H9 (cell line): ENCODE measurements at regions not wholly inside any gene's neighbourhood (a gene's known extent, or its start where the extent isn't known, plus 50 kb on each side); places are given as distances from the start of the nearest gene placed in this dataset.
"Not testable (repeated sequence)": the region's sequence is repeated elsewhere in the genome, so short reads cannot be mapped to it uniquely, and the experiment has no call there.

Source experiments
- DNase-seq: peaks from one replicate; pipeline ENCODE4 v3.0.0-alpha.2; 2017
- H2AFZ ChIP-seq: one replicate; pipeline ENCODE4 v1.6.1; 2013; ENCODE audit warnings: mild to moderate bottlenecking, low read length, control low read depth, moderate library complexity
- H2AK5ac ChIP-seq: 2 replicates; pipeline ENCODE4 v1.6.1; 2013; ENCODE audit warnings: low read length, control low read depth, mixed read lengths; ENCODE audit not compliant: insufficient read length
- H2BK120ac ChIP-seq: one replicate; pipeline ENCODE4 v1.6.1; 2013; ENCODE audit warnings: low read depth, mild to moderate bottlenecking, low read length, control low read depth, inconsistent platforms; ENCODE audit not compliant: poor library complexity, severe bottlenecking
- H2BK12ac ChIP-seq: 2 replicates; pipeline ENCODE4 v1.6.1; 2013; ENCODE audit warnings: low read length, control low read depth, mixed read lengths, low read depth; ENCODE audit not compliant: insufficient read length
- H2BK15ac ChIP-seq: 2 replicates; pipeline ENCODE4 v1.6.1; 2013; ENCODE audit warnings: low read depth, low read length, control low read depth
- H2BK20ac ChIP-seq: one replicate; pipeline ENCODE4 v1.6.1; 2013; ENCODE audit warnings: low read depth, mild to moderate bottlenecking, low read length, control low read depth, inconsistent platforms; ENCODE audit not compliant: poor library complexity, severe bottlenecking
- H2BK5ac ChIP-seq: 2 replicates; pipeline ENCODE4 v1.6.1; 2013; ENCODE audit warnings: low read length, control low read depth, mixed read lengths; ENCODE audit not compliant: insufficient read length
- H3K14ac ChIP-seq: 2 replicates; pipeline ENCODE4 v1.6.1; 2013; ENCODE audit warnings: low read length, control low read depth; ENCODE audit not compliant: insufficient read depth
- H3K18ac ChIP-seq: 2 replicates; pipeline ENCODE4 v1.6.1; 2013; ENCODE audit warnings: low read depth, mild to moderate bottlenecking, mixed read lengths, low read length, control low read depth; ENCODE audit not compliant: insufficient read length
- H3K23ac ChIP-seq: 2 replicates; pipeline ENCODE4 v1.6.1; 2013; ENCODE audit warnings: low read length, control low read depth, mixed read lengths, low read depth; ENCODE audit not compliant: insufficient read length
- H3K23me2 ChIP-seq: 2 replicates; pipeline ENCODE4 v1.6.1; 2013; ENCODE audit warnings: low read depth, mild to moderate bottlenecking, mixed read lengths, low read length, control low read depth; ENCODE audit not compliant: insufficient read length, poor library complexity, severe bottlenecking
- H3K27ac ChIP-seq: 2 replicates; pipeline ENCODE4 v1.5.1; 2013; ENCODE audit warnings: low read length, control low read depth, mixed read lengths, low read depth; ENCODE audit not compliant: insufficient read length
- H3K27me3 ChIP-seq: 2 replicates; pipeline ENCODE4 v1.6.1; 2013; ENCODE audit warnings: low read length, control low read depth, inconsistent platforms; ENCODE audit not compliant: insufficient read depth
- H3K4ac ChIP-seq: 2 replicates; pipeline ENCODE4 v1.6.1; 2013; ENCODE audit warnings: low read depth, mild to moderate bottlenecking, control low read depth, inconsistent platforms, low read length, moderate library complexity
- H3K4me1 ChIP-seq: 2 replicates; pipeline ENCODE4 v1.6.1; 2013; ENCODE audit warnings: low read length, control low read depth, inconsistent platforms; ENCODE audit not compliant: insufficient read depth
- H3K4me2 ChIP-seq: 2 replicates; pipeline ENCODE4 v1.6.1; 2013; ENCODE audit warnings: low read length, control low read depth, mixed read lengths; ENCODE audit not compliant: insufficient read length, insufficient read depth
- H3K56ac ChIP-seq: 2 replicates; pipeline ENCODE4 v1.6.1; 2013; ENCODE audit warnings: low read depth, mild to moderate bottlenecking, mixed read lengths, low read length, control low read depth; ENCODE audit not compliant: insufficient read length
- H3K79me1 ChIP-seq: 2 replicates; pipeline ENCODE4 v1.6.1; 2013; ENCODE audit warnings: low read depth, mild to moderate bottlenecking, moderate library complexity, low read length, control low read depth, inconsistent platforms; ENCODE audit not compliant: insufficient read depth, poor library complexity, severe bottlenecking
- H3K79me2 ChIP-seq: 2 replicates; pipeline ENCODE4 v1.6.1; 2013; ENCODE audit warnings: low read length, control low read depth, inconsistent platforms; ENCODE audit not compliant: insufficient read depth
- H3K9ac ChIP-seq: 2 replicates; pipeline ENCODE4 v1.6.1; 2013; ENCODE audit warnings: low read length, control low read depth, mixed read lengths; ENCODE audit not compliant: insufficient read length; ENCODE audit errors: extremely low read depth
- H3K9me3 ChIP-seq: one replicate; pipeline ENCODE4 v1.6.1; 2013; ENCODE audit warnings: low read depth, low read length, inconsistent platforms; ENCODE audit not compliant: control insufficient read depth
- H3T11ph ChIP-seq: one replicate; pipeline ENCODE4 v1.6.1; 2013; ENCODE audit warnings: mild to moderate bottlenecking, low read length, control low read depth, inconsistent platforms
- H4K20me1 ChIP-seq: one replicate; pipeline ENCODE4 v1.6.1; 2013; ENCODE audit not compliant: control insufficient read depth, insufficient read length, insufficient read depth
- H4K5ac ChIP-seq: 2 replicates; pipeline ENCODE4 v1.6.1; 2013; ENCODE audit warnings: low read depth, mild to moderate bottlenecking, mixed read lengths, low read length, control low read depth; ENCODE audit not compliant: insufficient read length
- H4K8ac ChIP-seq: replicated peaks from 2 replicates; pipeline ENCODE4 v1.6.1; 2013; ENCODE audit warnings: low read length, control low read depth, mixed read lengths, low read depth; ENCODE audit not compliant: insufficient read length
- H4K91ac ChIP-seq: 2 replicates; pipeline ENCODE4 v1.6.1; 2013; ENCODE audit warnings: low read depth, mild to moderate bottlenecking, moderate library complexity, mixed read lengths, low read length, control low read depth; ENCODE audit not compliant: insufficient read length
- H3K27ac Mint-ChIP-seq, 3 experiments: 2 replicates in 2 of 3; 3 replicates in 1 of 3; pipeline ENCODE4 v1.8.0; 2020 to 2021; ENCODE audit warnings: mixed read lengths in 3 of 3, mild to moderate bottlenecking in 1 of 3, moderate library complexity in 1 of 3
- H3K27me3 Mint-ChIP-seq: 2 replicates; pipeline ENCODE4 v1.8.0; 2021; ENCODE audit warnings: low read depth, mild to moderate bottlenecking, moderate library complexity, mixed read lengths
- H3K36me3 Mint-ChIP-seq, 3 experiments: 2 replicates in 2 of 3; 3 replicates in 1 of 3; pipeline ENCODE4 v1.8.0; 2020 to 2021; ENCODE audit warnings: low read depth in 3 of 3, mixed read lengths in 3 of 3; ENCODE audit not compliant: insufficient read depth in 1 of 3
- H3K4me1 Mint-ChIP-seq, 2 experiments: 2 replicates each; pipeline ENCODE4 v1.8.0; 2020; ENCODE audit warnings: mixed read lengths in 2 of 2
- H3K4me3 Mint-ChIP-seq, 2 experiments: 2 replicates in 1 of 2; 3 replicates in 1 of 2; pipeline ENCODE4 v1.8.0; 2020 to 2021; ENCODE audit warnings: mild to moderate bottlenecking in 2 of 2, mixed read lengths in 2 of 2, moderate library complexity in 1 of 2
- H3K9me3 Mint-ChIP-seq, 2 experiments: 2 replicates in 1 of 2; 3 replicates in 1 of 2; pipeline ENCODE4 v1.8.0; 2020; ENCODE audit warnings: mild to moderate bottlenecking in 2 of 2, mixed read lengths in 2 of 2, moderate library complexity in 1 of 2
- CTCF ChIP-seq: fragments of 200-600 bp; sonication (generic); conservative IDR thresholded peaks from 3 replicates; pipeline ENCODE4 v1.8.0; 2021; ENCODE audit warnings: antibody characterized with exemption, mild to moderate bottlenecking
- WGBS: extraction: QIAGEN DNeasy Blood & Tissue Kit; methylation state at CpG from one replicate; pipeline ENCODE4 v1.1.7; 2013; ENCODE audit warnings: missing lambda C conversion rate, low lambda C conversion rate, mixed read lengths; ENCODE audit not compliant: insufficient read length; ENCODE audit errors: extremely low coverage; 5-methylcytosine and 5-hydroxymethylcytosine counted together

GRCh38 chr14:45641541-45641940 is 388.5 kb upstream of the MIS18BP1 start:
- Histone ChIP-seq H3T11ph (no peak overlapping the region), H2BK12ac (no peak overlapping the region), H3K4me1 (no peaks in the 10 kb centered on the region), H3K27ac (no peak overlapping the region), H2BK15ac (no peak overlapping the region), H4K20me1 (no peaks in the 10 kb centered on the region), H2BK5ac (no peak overlapping the region), H3K14ac (no peak overlapping the region), H4K8ac (no peak overlapping the region), H4K5ac (no peak overlapping the region), H3K79me2 (no peaks in the 10 kb centered on the region), H3K9ac (no peak overlapping the region), H2AK5ac (no peak overlapping the region), H2BK120ac (no peak overlapping the region), H4K91ac (no peak overlapping the region), H3K4me2 (no peak overlapping the region), H3K23me2 (no peaks in the 10 kb centered on the region), H3K79me1 (no peaks in the 10 kb centered on the region), H3K23ac (no peak overlapping the region), H2BK20ac (no peak overlapping the region), H3K27me3 (no peaks in the 10 kb centered on the region), H3K9me3 (no peaks in the 10 kb centered on the region), H3K18ac (no peak overlapping the region), H3K56ac (no peak overlapping the region), H3K4ac (no peak overlapping the region), H2AFZ (no peak overlapping the region)
- TF ChIP-seq CTCF: no peak
- Mint-ChIP-seq H3K36me3 (peaks cover 7 to 19% (median 8%) of the 10 kb centered on the region in 3 experiments; a peak in 5 of 7 replicates), H3K27ac (no peak overlapping the region), H3K27me3 (no peaks in the 10 kb centered on the region), H3K9me3 (peaks cover 13 to 19% of the 10 kb centered on the region in 2 experiments), H3K4me3 (no peak overlapping the region), H3K4me1 (peaks cover 0 to 4% of the 10 kb centered on the region in 2 experiments; a peak in 2 of 4 replicates)
- DNase-seq: no peak
- WGBS: no CpG with 5 or more reads among the region's 4 CpGs

- not testable (repeated sequence) for H4K8ac ChIP-seq, H3K4me2 ChIP-seq, H3T11ph ChIP-seq, H3K4me3 Mint-ChIP-seq, H3K23ac ChIP-seq, H3K27me3 Mint-ChIP-seq, H3K18ac ChIP-seq, H4K91ac ChIP-seq, H3K79me2 ChIP-seq, H3K9me3 ChIP-seq, H2BK15ac ChIP-seq, H3K56ac ChIP-seq, H3K4me1 Mint-ChIP-seq, H2BK120ac ChIP-seq, H2BK20ac ChIP-seq, H2AK5ac ChIP-seq, H3K4me1 ChIP-seq, H3K23me2 ChIP-seq, H3K27ac Mint-ChIP-seq, H3K9ac ChIP-seq, H4K20me1 ChIP-seq, H2BK5ac ChIP-seq, DNase-seq, H3K27ac ChIP-seq, H2AFZ ChIP-seq, H3K79me1 ChIP-seq, H3K14ac ChIP-seq, H3K4ac ChIP-seq, H2BK12ac ChIP-seq, H4K5ac ChIP-seq, H3K27me3 ChIP-seq
- WGBS: no CpG with 5 or more reads among the region's 46 CpGs
- Mint-ChIP-seq H3K9me3 (peaks cover 21 to 23% of the 10 kb centered on the region in 2 experiments), H3K36me3 (peaks cover 7 to 23% (median 8%) of the 10 kb centered on the region in 3 experiments; a peak in 5 of 7 replicates)
These were observed 381.8 kb upstream of the MIS18BP1 start for GRCh38 chr14:45634651-45635441.
